GM12865 (cell line): ENCODE measurements at regions not wholly inside any gene's neighbourhood (a gene's known extent, or its start where the extent isn't known, plus 50 kb on each side); places are given as distances from the start of the nearest gene placed in this dataset.
"Not testable (repeated sequence)": the region's sequence is repeated elsewhere in the genome, so short reads cannot be mapped to it uniquely, and the experiment has no call there.

Experiments
- DNase-seq: peaks from one replicate; pipeline ENCODE4 v3.0.0; 2010; ENCODE audit warnings: low read depth
- H3K4me3 ChIP-seq: 2 replicates; pipeline ENCODE4 v1.5.1; 2011; ENCODE audit warnings: mild to moderate bottlenecking, low read depth, low read length, control low read depth
- TF ChIP-seq, protein P1 (sequence below): IDR thresholded peaks from 2 replicates; pipeline ENCODE4 v1.5.1; 2011; ENCODE audit warnings: low read length, control low read depth, low read depth, inconsistent platforms; ENCODE audit not compliant: insufficient read depth; ENCODE audit errors: missing control alignments

DNA sequence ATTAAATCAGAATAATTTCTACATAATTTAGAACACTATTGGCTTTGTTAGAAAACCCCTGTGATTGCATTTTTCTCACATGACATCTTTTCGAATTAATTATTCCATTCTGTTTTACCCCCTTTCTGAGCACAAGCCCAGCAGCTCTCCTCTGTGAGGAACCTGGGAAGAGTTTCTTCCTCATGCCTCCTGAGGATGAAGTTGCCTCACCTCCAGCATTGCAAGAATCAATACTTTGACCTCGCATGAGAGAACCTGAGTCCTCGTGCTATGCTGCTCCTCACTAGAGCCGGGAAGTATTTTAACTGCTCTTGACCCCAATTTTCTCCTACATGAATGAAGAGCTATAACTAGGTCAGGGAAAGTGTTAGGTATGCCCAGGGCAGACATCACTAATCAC, 77.1 kb upstream of the RAPH1 start:
- DNase-seq = no peak
- H3K4me3 ChIP-seq = no peak overlapping the region
- TF ChIP-seq, protein P1, sequence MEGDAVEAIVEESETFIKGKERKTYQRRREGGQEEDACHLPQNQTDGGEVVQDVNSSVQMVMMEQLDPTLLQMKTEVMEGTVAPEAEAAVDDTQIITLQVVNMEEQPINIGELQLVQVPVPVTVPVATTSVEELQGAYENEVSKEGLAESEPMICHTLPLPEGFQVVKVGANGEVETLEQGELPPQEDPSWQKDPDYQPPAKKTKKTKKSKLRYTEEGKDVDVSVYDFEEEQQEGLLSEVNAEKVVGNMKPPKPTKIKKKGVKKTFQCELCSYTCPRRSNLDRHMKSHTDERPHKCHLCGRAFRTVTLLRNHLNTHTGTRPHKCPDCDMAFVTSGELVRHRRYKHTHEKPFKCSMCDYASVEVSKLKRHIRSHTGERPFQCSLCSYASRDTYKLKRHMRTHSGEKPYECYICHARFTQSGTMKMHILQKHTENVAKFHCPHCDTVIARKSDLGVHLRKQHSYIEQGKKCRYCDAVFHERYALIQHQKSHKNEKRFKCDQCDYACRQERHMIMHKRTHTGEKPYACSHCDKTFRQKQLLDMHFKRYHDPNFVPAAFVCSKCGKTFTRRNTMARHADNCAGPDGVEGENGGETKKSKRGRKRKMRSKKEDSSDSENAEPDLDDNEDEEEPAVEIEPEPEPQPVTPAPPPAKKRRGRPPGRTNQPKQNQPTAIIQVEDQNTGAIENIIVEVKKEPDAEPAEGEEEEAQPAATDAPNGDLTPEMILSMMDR = no peak

DNA sequence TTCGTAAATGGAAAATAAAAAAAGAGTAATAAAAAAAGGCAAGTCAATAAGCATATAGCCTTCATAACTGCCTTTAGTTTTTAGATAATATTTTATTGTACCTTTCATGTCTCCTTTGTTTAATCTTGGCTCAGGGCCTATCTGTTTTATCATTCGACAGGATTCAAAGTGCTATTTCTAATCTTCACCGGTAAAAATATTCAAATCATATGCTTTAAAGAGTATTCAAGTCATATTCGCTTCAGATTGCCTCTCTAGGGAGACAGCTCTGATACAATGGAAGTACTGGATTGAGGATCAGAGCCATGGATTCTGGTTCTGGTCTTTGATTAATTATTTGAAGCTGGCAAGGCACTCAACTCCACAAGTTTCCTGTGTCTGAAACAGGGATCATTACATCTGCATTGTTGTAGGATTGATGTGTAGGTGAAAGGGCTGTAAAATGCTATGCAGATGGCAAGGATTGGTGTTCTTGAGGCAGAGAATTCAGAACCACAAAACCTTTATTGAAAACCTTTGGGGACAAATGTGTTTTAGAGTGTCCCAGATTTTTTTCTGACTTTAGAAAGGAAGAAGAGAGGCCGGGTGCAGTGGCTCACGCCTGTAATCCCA, 84.3 kb upstream of the RAPH1 start:
- TF ChIP-seq, protein P1 = no peak
- DNase-seq = no peak
- H3K4me3 ChIP-seq = no peak overlapping the region

DNA sequence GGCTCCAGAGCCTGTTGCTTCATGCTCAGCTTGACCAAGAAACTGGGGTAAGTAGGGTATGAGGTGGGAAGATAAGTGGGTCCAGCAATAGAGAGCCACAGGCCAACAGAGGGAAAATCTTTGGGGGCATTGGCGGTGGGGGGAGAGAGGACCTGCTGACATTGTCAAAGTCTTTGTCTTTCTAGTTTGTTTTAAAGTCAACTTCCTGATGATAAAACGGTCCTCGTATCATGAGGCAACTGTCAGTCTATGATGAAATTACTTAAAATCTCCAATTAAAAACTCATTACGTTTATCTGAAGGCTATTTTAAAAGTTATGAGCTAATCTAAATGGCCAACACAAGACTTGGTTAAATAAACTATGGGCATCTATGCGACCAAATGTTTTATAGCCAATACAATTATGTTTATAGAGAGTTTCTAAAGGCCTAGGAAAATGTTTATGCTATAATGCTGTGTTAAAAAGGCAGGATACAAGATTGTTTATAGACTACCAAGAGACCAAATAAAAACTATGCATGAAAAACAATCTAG, 84.4 kb upstream of the CD28 start:
- no peak overlapping the region for H3K4me3 ChIP-seq
- TF ChIP-seq, protein P1 = no peak
- no peak for DNase-seq

DNA sequence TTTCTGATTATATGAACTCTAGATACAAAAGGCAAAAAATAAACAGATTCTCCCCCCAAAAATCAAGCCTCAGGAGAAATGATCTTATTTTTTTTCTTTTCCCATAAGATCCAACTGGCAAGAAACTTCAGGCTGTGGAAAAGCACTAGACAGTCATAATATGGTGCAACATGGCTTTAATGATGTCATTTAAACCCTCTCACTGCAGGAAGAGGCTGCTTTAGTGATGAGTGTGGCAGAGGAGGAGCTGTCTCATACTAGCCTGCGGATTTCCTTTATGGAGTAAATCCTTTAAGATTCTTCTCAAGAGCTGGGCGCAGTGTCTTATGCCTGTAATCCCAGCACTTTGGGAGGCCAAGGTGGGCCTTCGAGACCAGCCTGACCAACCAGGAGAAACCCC, 83.3 kb upstream of the CD28 start:
- H3K4me3 ChIP-seq = no peak overlapping the region
- DNase-seq = no peak
- TF ChIP-seq, protein P1 = no peak

DNA sequence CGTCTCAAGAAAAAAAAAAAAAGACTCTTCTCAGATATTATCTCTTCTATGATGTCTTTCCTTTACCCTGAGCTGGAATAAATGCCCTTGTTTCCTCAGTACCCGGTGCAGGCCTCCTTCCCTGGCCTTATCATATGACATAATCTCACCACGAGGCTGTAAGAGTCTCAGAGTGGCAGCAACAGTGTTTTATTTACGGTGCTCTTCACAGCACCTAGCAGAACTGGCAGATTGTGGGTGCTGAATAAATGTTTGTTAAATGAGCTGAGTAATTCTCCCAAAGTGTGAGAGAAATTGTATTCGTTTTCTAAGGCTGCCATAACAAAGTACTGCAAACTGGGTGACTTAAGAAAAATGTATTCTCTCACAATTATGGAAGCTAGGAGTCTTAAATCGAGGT, 82.8 kb upstream of the CD28 start:
- no peak for DNase-seq
- no peak overlapping the region for H3K4me3 ChIP-seq
- TF ChIP-seq, protein P1 = no peak

DNA sequence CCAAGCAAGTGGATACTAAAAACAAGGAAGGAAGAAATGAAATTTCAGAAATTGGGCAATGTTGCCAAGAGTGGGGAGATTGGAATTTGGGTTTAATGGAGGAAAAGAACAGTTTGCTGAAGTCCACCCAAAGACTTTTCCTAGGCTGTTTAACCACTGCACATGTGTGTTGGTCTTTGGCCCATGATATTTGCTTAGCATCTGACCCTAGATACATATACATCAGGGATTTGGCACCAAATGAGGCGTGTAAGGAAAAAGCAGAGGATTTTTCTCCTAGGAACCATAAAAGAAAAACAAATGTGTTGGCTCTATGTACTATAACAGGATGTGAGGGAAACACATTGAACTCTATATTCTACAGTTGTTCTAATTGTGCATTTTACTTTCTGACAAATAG, 80.7 kb upstream of the CD28 start:
- DNase-seq = no peak
- H3K4me3 ChIP-seq = no peak overlapping the region
- TF ChIP-seq, protein P1 = no peak

DNA sequence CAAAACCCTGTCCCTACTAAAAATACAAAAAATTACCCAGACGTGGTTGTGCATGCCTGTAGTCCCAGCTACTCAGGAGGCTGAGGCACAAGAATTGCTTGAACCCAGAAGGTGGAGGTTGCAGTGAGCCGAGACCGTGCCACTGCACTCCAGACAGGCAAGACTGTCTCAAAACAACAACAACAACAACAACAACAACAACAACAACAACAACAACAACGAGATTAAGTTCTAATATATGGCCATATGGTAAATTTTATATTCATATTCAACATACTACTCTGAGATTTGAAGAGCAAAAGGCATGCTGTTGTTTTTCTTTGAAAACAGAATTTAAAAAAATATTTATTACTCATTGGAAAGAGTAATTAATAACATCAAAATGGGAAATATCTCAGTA, 80.2 kb upstream of the CD28 start:
- not testable (repeated sequence) for H3K4me3 ChIP-seq, DNase-seq
